ENCODE measurements at regions not wholly inside any gene's neighbourhood (a gene's known extent, or its start where the extent isn't known, plus 50 kb on each side); places are given as distances from the start of the nearest gene placed in this dataset.

DNA sequence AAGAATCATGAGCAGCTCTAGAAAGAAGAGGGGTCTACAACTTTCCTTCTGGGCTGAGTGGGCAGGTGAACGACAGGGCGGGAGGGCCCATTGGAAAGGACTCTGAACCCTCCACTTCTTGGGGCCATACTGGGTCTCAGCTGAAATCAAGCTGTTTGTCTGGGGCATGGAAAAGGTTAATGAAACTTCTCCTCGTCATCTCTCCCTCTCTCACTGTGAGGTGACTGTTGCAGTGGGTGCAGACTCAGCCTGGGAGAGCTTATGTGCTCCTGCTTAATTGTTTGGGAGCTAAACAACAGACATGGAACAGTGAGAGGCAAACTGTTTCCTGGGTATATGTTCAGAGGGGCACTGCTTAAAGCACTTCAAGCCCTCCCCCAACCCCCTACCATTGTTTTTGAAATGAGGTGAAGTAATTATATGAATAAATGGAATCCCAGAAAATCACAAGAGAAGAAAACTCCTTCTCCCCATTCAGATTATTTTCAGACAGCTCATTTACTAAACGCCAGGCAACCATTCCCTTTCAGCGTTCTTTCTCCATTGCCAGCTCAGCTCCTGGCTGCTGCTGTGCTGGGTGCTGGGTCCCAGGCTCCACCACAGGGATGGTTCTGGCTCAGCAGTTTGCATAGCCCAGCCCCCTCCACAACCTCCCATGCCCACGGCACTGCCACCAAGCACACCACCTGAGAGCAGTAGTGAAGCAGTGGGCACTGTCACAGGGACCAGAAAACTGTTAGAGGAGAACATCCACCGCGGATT is 444.9 kb upstream of the TBL1XR1 start:
- TF ChIP-seq, protein P1, sequence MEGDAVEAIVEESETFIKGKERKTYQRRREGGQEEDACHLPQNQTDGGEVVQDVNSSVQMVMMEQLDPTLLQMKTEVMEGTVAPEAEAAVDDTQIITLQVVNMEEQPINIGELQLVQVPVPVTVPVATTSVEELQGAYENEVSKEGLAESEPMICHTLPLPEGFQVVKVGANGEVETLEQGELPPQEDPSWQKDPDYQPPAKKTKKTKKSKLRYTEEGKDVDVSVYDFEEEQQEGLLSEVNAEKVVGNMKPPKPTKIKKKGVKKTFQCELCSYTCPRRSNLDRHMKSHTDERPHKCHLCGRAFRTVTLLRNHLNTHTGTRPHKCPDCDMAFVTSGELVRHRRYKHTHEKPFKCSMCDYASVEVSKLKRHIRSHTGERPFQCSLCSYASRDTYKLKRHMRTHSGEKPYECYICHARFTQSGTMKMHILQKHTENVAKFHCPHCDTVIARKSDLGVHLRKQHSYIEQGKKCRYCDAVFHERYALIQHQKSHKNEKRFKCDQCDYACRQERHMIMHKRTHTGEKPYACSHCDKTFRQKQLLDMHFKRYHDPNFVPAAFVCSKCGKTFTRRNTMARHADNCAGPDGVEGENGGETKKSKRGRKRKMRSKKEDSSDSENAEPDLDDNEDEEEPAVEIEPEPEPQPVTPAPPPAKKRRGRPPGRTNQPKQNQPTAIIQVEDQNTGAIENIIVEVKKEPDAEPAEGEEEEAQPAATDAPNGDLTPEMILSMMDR (IDR thresholded peaks at IDR 0.05) = no peak
- no peak for TF ChIP-seq POLR2A (IDR thresholded peaks at IDR 0.05)
- Histone ChIP-seq H3K36me3 (replicated peaks in 1 of 2) (no peaks in the 10 kb centered on the region), H3K9me3 (replicated peaks in 1 of 3) (no peaks in the 10 kb centered on the region), H3K4me1 (replicated peaks in 1 of 2) (no peaks in the 10 kb centered on the region), H3K4me3 (no peak overlapping the region), H3K27ac (no peak overlapping the region), H3K27me3 (no peaks in the 10 kb centered on the region)
- intact Hi-C loops (cut with DNase I) = no loop called here
- 75 to 83% (median 78%) methylated on average over 8 of the region's 8 CpGs for WGBS, 4 donors
- DNase-seq = peak in 1 of 7 donors; percentile 56

DNA sequence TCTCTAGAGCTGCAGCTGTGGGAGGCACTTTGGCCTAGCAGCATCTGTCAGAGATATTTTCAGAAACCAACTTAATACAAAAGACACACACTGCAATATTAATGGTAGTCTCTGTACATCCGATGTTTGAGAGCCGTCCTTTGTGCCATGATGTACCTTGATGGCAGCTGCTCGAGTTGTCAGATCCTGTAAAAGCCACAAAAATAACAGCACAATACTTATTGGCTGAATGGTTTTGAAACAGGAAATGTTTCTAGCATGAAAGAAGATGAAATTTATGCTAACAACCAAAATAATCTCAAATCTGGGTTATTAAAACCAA is 445.5 kb upstream of the TBL1XR1 start:
- Histone ChIP-seq H3K36me3 (replicated peaks in 1 of 2) (no peaks in the 10 kb centered on the region), H3K4me3 (no peak overlapping the region), H3K4me1 (replicated peaks in 1 of 2) (no peaks in the 10 kb centered on the region), H3K9me3 (replicated peaks in 1 of 3) (no peaks in the 10 kb centered on the region), H3K27ac (no peak overlapping the region), H3K27me3 (no peaks in the 10 kb centered on the region)
- TF ChIP-seq, protein P1 (IDR thresholded peaks at IDR 0.05) = no peak
- no peak for TF ChIP-seq POLR2A (IDR thresholded peaks at IDR 0.05)
- 71 to 85% (median 81%) methylated on average over 3 of the region's 3 CpGs for WGBS, 4 donors
- DNase-seq = no peak
- intact Hi-C loops (cut with DNase I) = no loop called here

DNA sequence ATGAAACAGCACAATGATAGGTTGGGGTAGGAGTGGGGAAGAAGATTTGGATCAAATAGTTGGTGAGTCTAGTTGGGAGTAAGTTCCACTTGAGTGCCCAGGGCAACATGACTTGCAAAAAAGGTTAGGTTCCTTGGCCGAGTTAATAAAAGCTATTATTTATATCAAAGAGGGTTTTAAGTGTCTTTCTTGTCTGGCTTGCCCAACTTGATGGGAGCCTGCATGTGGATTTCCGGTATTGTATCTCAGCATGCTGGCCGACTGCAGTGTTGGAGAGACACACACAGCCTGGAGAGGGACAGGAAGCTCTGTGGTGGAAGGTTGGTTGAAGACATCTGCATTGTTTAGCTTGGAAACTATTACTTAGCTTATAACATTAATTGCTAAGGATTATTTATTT is 449.5 kb upstream of the TBL1XR1 start:
- no peaks in the 10 kb centered on the region for H3K27me3 ChIP-seq
- 71 to 81% (median 77%) methylated on average over 3 of the region's 3 CpGs for WGBS, 4 donors
- H3K27ac ChIP-seq = no peak overlapping the region
- peak in 1 of 7 donors; percentile 12 for DNase-seq
- intact Hi-C loops (cut with DNase I) = no loop called here
- no peaks in the 10 kb centered on the region for H3K9me3 ChIP-seq (replicated peaks in 1 of 3)
- TF ChIP-seq, protein P1 (IDR thresholded peaks at IDR 0.05) = no peak
- TF ChIP-seq POLR2A (IDR thresholded peaks at IDR 0.05) = no peak
- no peaks in the 10 kb centered on the region for H3K36me3 ChIP-seq (replicated peaks in 1 of 2)
- no peaks in the 10 kb centered on the region for H3K4me1 ChIP-seq (replicated peaks in 1 of 2)
- no peak overlapping the region for H3K4me3 ChIP-seq

DNA sequence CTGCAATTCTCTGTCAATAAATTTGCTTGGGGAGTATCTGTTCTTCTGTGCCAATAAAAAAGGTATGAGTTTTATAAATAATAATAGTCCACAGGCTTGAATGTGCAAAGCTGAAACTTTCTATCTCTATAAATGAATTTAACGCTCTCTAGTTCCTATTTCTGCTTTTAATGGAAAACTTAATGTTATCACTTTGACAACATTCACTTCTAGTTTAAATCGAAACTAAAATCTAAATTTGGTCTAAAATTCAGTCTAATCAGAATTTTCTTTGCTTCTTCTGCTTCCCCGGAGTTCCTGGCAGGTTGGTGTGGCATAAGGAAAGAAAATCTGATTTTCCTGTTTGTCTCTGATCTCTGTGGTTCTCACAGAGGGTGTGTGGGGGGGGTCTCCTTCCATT is 450.1 kb upstream of the TBL1XR1 start:
- Histone ChIP-seq H3K27me3 (no peaks in the 10 kb centered on the region), H3K4me3 (no peak overlapping the region), H3K36me3 (replicated peaks in 1 of 2) (no peaks in the 10 kb centered on the region), H3K9me3 (replicated peaks in 1 of 3) (no peaks in the 10 kb centered on the region), H3K4me1 (replicated peaks in 1 of 2) (no peaks in the 10 kb centered on the region), H3K27ac (no peak overlapping the region)
- no peak for TF ChIP-seq POLR2A (IDR thresholded peaks at IDR 0.05)
- TF ChIP-seq, protein P1 (IDR thresholded peaks at IDR 0.05) = no peak
- intact Hi-C loops (cut with DNase I) = no loop called here
- WGBS, 4 donors = 69 to 81% (median 75%) methylated on average over 3 of the region's 3 CpGs
- no peak for DNase-seq

Data from adrenal gland (tissue), 9 donors.